Stimulated activated CD8-positive, alpha-beta memory T cell treated with anti-CD3 and anti-CD28 coated beads, Interleukin-12 subunit alpha, Interleukin-12 subunit beta, amount 100 ng/mL, for 4 hours (primary cell): ENCODE measurements at regions not wholly inside any gene's neighbourhood (a gene's known extent, or its start where the extent isn't known, plus 50 kb on each side); places are given as distances from the start of the nearest gene placed in this dataset.

Source experiments
- DNase-seq: peaks from one replicate; pipeline ENCODE4 v3.0.0-alpha.2; 2020; ENCODE audit warnings: low read depth

DNA sequence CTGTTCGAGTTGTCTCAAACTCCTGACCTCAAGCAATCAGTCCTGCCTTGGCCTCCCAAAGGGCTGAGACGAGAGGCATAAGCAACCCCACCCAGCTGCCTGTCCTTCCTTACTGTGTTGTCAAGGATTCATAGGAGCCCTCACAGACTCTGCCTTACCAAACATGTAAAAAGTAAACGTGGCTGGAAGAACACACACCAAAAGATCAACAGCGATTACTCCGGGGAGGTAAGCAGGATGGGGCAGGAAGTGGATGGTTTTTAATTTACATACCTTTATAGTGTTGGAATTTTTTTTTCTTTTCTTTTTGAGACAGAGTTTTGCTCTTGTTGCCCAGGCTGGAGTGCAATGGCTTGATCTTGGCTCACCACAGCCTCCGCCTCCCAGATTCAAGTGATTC, 61.5 kb upstream of the EGLN3 start:
- DNase-seq = no peak

GRCh38 chr14:34009956-34010355, 59.1 kb upstream of the EGLN3 start:
- DNase-seq = no peak

- DNase-seq = no peak
Observed at GRCh38 chr14:34007902-34008301, 57.0 kb upstream of the EGLN3 start.

GRCh38 chr14:34005901-34006300, 55.0 kb upstream of the EGLN3 start:
- DNase-seq = no peak

GRCh38 chr14:34004881-34005280, 54.0 kb upstream of the EGLN3 start:
- DNase-seq = no peak

DNA sequence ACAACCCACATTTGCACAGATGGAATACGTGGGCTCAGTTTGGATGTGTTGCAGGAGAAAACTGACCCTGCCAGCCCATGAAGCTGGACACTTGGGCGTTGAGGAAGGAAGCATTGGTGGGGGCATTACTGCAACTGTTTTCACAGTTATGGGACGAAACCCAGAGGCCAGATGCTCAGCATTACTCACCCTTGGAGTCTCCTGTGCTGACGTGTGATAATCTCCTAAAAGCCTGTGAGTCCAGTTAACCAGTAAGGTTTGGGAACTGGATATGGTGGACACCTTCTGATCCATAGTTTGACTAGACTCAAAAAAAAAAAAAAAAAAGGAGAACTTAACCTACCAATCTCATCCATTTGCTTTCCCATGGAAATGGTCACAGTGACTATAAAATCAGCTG, 52.8 kb upstream of the EGLN3 start:
- DNase-seq = no peak

- DNase-seq = no peak
Observed at GRCh38 chr14:34003082-34003668, 52.3 kb upstream of the EGLN3 start.
